ENCODE measurements at regions not wholly inside any gene's neighbourhood (a gene's known extent, or its start where the extent isn't known, plus 50 kb on each side); places are given as distances from the start of the nearest gene placed in this dataset.

GRCh38 chr6:166766769-166767168, 139.7 kb upstream of the RPS6KA2 start:
- no peak overlapping the region for H3K27ac ChIP-seq
- TF ChIP-seq CTCF (IDR thresholded peaks at IDR 0.05) (no peak), ZFX (IDR thresholded peaks at IDR 0.05; ENCODE audit: borderline replicate concordance) (no peak)

- TF ChIP-seq ZFX (IDR thresholded peaks at IDR 0.05; ENCODE audit: borderline replicate concordance) (no peak), CTCF (IDR thresholded peaks at IDR 0.05) (no peak)
- H3K27ac ChIP-seq: no peak overlapping the region
Measured at GRCh38 chr6:166765234-166765541, 138.1 kb upstream of the RPS6KA2 start.

GRCh38 chr6:166764473-166765233, 137.6 kb upstream of the RPS6KA2 start:
- no peak overlapping the region for H3K27ac ChIP-seq
- TF ChIP-seq ZFX (IDR thresholded peaks at IDR 0.05; ENCODE audit: borderline replicate concordance) (no peak), CTCF (IDR thresholded peaks at IDR 0.05) (no peak)

GRCh38 chr6:166763606-166764472, 136.8 kb upstream of the RPS6KA2 start:
- TF ChIP-seq ZFX (IDR thresholded peaks at IDR 0.05; ENCODE audit: borderline replicate concordance) (no peak), CTCF (IDR thresholded peaks at IDR 0.05) (no peak; the same call in 1 of the 2 replicates)
- H3K27ac ChIP-seq: no peak overlapping the region

GRCh38 chr6:166761801-166762200, 134.8 kb upstream of the RPS6KA2 start:
- no peak overlapping the region for H3K27ac ChIP-seq
- TF ChIP-seq ZFX (IDR thresholded peaks at IDR 0.05; ENCODE audit: borderline replicate concordance) (no peak), CTCF (IDR thresholded peaks at IDR 0.05) (no peak)

- H3K27ac ChIP-seq: no peak overlapping the region
- TF ChIP-seq ZFX (IDR thresholded peaks at IDR 0.05; ENCODE audit: borderline replicate concordance) (no peak), CTCF (IDR thresholded peaks at IDR 0.05) (no peak)
Measured at GRCh38 chr6:166760288-166760687, 133.2 kb upstream of the RPS6KA2 start.

Data from 22Rv1 (cell line).